A673 (cell line): ENCODE measurements at regions not wholly inside any gene's neighbourhood (a gene's known extent, or its start where the extent isn't known, plus 50 kb on each side); places are given as distances from the start of the nearest gene placed in this dataset.

Experiments used
- BruUV-seq: library from RNA; stranded (reverse); fragments of 400-500 nt; replicated peaks from 2 replicates; lab custom pipeline; 2021; lab: Mats Ljungman, UMichigan
- CTCF ChIA-PET: fragments of 300-600 bp; sonication (Branson Sonifier 250); formaldehyde crosslinking; loops from one replicate; lab custom pipeline; 2022; ENCODE audit warnings: antibody characterized with exemption; lab: Charles Lee
- POLR2A ChIA-PET: fragments of 300-600 bp; sonication (Branson Sonifier 250); formaldehyde crosslinking; loops from one replicate; lab custom pipeline; 2022; ENCODE audit warnings: antibody characterized with exemption; ENCODE audit not compliant: low non-redundant PET; lab: Charles Lee
- DNase-seq: peaks from one replicate; pipeline ENCODE4 v3.0.0-alpha.2; 2015; ENCODE audit warnings: low spot score
- H3K27ac ChIP-seq: fragments of 200-600 bp; sonication (generic); 2 replicates; pipeline ENCODE4 v1.5.1; 2016; ENCODE audit warnings: mixed run types, low read depth, mild to moderate bottlenecking, mixed read lengths, antibody characterized with exemption, low read length; ENCODE audit not compliant: poor library complexity, severe bottlenecking
- H3K27me3 ChIP-seq: fragments of 200-600 bp; sonication (generic); replicated peaks from 2 replicates; pipeline ENCODE4 v1.6.1; 2017; ENCODE audit warnings: mixed run types, low read depth, mild to moderate bottlenecking, mixed read lengths, antibody characterized with exemption, low read length; ENCODE audit not compliant: insufficient read depth, poor library complexity
- H3K36me3 ChIP-seq: fragments of 200-600 bp; sonication (generic); 2 replicates; pipeline ENCODE4 v1.6.1; 2016; ENCODE audit warnings: mixed run types, mild to moderate bottlenecking, mixed read lengths, antibody characterized with exemption, low read length; ENCODE audit not compliant: insufficient read depth, poor library complexity, severe bottlenecking
- H3K4me1 ChIP-seq: fragments of 200-600 bp; sonication (generic); 2 replicates; pipeline ENCODE4 v1.6.1; 2017; ENCODE audit warnings: mixed run types, mild to moderate bottlenecking, mixed read lengths, antibody characterized with exemption, low read length; ENCODE audit not compliant: insufficient read depth, poor library complexity, severe bottlenecking
- H3K4me3 ChIP-seq: fragments of 200-600 bp; sonication (generic); 2 replicates; pipeline ENCODE4 v1.5.1; 2016; ENCODE audit warnings: low read depth, mixed run types, mild to moderate bottlenecking, mixed read lengths, low read length; ENCODE audit not compliant: poor library complexity, severe bottlenecking
- H3K9me3 ChIP-seq: fragments of 200-600 bp; sonication (generic); 2 replicates; pipeline ENCODE4 v1.6.1; 2016; ENCODE audit warnings: mixed run types, low read depth, mild to moderate bottlenecking, mixed read lengths, antibody characterized with exemption, low read length; ENCODE audit not compliant: poor library complexity, severe bottlenecking
- EZH2 ChIP-seq: fragments of 200-600 bp; sonication (generic); IDR thresholded peaks from 2 replicates; pipeline ENCODE4 v1.6.1; 2017; ENCODE audit warnings: borderline replicate concordance, low read depth, mild to moderate bottlenecking, mixed read lengths, antibody characterized with exemption, low read length; ENCODE audit not compliant: poor library complexity, severe bottlenecking
- intact Hi-C: fragments of 100-400 bp; cut with micrococcal nuclease; formaldehyde crosslinking; loops from one replicate; pipeline ENCODE4 v1.10.0; 2022; ENCODE audit not compliant: unreplicated experiment
- TF ChIP-seq, protein P1 (sequence below): fragments of 300-800, 200-600 bp; sonication (generic); conservative IDR thresholded peaks from 2 replicates; pipeline ENCODE4 v1.5.1; 2017; ENCODE audit warnings: low read depth, mild to moderate bottlenecking, antibody characterized with exemption, low read length, moderate library complexity, mixed read lengths

GRCh38 chr1:195529881-195530280, 1078.4 kb downstream of the KCNT2 start:
- POLR2A ChIA-PET: no interaction called here

GRCh38 chr1:195520757-195521156, 1087.5 kb downstream of the KCNT2 start:
- no peaks in the 10 kb centered on the region for H3K36me3 ChIP-seq
- no peak for TF ChIP-seq EZH2
- TF ChIP-seq, protein P1, sequence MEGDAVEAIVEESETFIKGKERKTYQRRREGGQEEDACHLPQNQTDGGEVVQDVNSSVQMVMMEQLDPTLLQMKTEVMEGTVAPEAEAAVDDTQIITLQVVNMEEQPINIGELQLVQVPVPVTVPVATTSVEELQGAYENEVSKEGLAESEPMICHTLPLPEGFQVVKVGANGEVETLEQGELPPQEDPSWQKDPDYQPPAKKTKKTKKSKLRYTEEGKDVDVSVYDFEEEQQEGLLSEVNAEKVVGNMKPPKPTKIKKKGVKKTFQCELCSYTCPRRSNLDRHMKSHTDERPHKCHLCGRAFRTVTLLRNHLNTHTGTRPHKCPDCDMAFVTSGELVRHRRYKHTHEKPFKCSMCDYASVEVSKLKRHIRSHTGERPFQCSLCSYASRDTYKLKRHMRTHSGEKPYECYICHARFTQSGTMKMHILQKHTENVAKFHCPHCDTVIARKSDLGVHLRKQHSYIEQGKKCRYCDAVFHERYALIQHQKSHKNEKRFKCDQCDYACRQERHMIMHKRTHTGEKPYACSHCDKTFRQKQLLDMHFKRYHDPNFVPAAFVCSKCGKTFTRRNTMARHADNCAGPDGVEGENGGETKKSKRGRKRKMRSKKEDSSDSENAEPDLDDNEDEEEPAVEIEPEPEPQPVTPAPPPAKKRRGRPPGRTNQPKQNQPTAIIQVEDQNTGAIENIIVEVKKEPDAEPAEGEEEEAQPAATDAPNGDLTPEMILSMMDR: no peak
- POLR2A ChIA-PET: no interaction called here
- no peak overlapping the region for H3K27ac ChIP-seq
- no peaks in the 10 kb centered on the region for H3K27me3 ChIP-seq
- no peak for DNase-seq
- BruUV-seq: no TSS peak
- no peaks in the 10 kb centered on the region for H3K4me1 ChIP-seq
- H3K9me3 ChIP-seq: no peaks in the 10 kb centered on the region
- no peak overlapping the region for H3K4me3 ChIP-seq
- intact Hi-C loops: no loop called here
- CTCF ChIA-PET: no interaction called here

More at GRCh38 chr1:195529881-195530280, 1078.4 kb downstream of the KCNT2 start:
- no peak overlapping the region for H3K27ac ChIP-seq
- no peak for DNase-seq
- CTCF ChIA-PET: no interaction called here
- intact Hi-C loops: no loop called here
- no peaks in the 10 kb centered on the region for H3K27me3 ChIP-seq
- no peaks in the 10 kb centered on the region for H3K36me3 ChIP-seq
- H3K9me3 ChIP-seq: no peaks in the 10 kb centered on the region
- no peak overlapping the region for H3K4me3 ChIP-seq
- no peak for TF ChIP-seq EZH2
- TF ChIP-seq, protein P1: no peak
- no peaks in the 10 kb centered on the region for H3K4me1 ChIP-seq
- BruUV-seq: no TSS peak

DNA sequence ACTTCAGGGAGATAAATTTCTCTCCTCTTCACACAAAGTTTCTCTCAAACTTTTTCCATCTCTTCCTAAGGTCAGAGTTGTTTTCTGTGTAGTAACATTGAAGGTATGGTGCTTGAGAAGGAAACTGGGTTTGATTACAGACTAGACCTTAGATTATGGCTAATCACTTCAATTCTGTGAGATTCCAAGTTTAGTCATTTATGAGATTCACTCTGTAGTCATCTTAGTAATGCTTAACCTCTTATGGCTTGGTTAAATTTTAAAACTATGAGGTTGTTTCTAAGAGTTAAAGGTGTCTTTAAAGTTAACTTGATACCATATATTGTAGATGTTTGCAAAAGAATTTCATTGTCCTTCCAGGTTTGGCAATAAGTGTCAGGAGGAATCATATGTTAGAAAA, 1092.2 kb downstream of the KCNT2 start:
- Histone ChIP-seq H3K27ac (no peak overlapping the region), H3K4me3 (no peak overlapping the region), H3K4me1 (no peaks in the 10 kb centered on the region), H3K9me3 (no peaks in the 10 kb centered on the region), H3K27me3 (no peaks in the 10 kb centered on the region), H3K36me3 (no peaks in the 10 kb centered on the region)
- ChIA-PET CTCF (no interaction called here), POLR2A (no interaction called here)
- BruUV-seq: no TSS peak
- intact Hi-C loops: no loop called here
- no peak for DNase-seq
- TF ChIP-seq, protein P1: no peak
- no peak for TF ChIP-seq EZH2
